Heart right ventricle (tissue), 16 donors: ENCODE measurements at regions not wholly inside any gene's neighbourhood (a gene's known extent, or its start where the extent isn't known, plus 50 kb on each side); places are given as distances from the start of the nearest gene placed in this dataset.
"Not testable (repeated sequence)": the region's sequence is repeated elsewhere in the genome, so short reads cannot be mapped to it uniquely, and the experiment has no call there.

Experiments used
- ATAC-seq, 8 donors: fragments of 200-7000 bp; cut with Tn5 transposase; one replicate each; pipeline ENCODE4 v1.9.1; 2020; ENCODE audit warnings: mild to moderate bottlenecking in 8 of 8, moderate library complexity in 8 of 8, moderate number of reproducible peaks in 1 of 8
- DNase-seq, 2 donors: peaks; one replicate each; pipeline ENCODE4 v3.0.0-alpha.2; 2020
- H3K27ac ChIP-seq, 10 donors: fragments of 200-600 bp; sonication (generic) in 2 of 10; one replicate each; pipeline versions ENCODE4 v1.5.0 to v1.8.0; 2020 to 2022; ENCODE audit warnings: mild to moderate bottlenecking in 3 of 10
- H3K27me3 ChIP-seq, 7 donors: fragments of 200-600 bp; one replicate each; pipeline ENCODE4 v1.8.0; 2021 to 2022; ENCODE audit warnings: mild to moderate bottlenecking in 2 of 7
- H3K36me3 ChIP-seq, 9 donors: fragments of 200-600 bp; sonication (generic) in 1 of 9; one replicate each; pipeline versions ENCODE4 v1.5.0 to v1.8.0; 2020 to 2022; ENCODE audit warnings: mild to moderate bottlenecking in 2 of 9
- H3K4me1 ChIP-seq, 9 donors: fragments of 200-600 bp; sonication (generic) in 1 of 9; one replicate each; pipeline versions ENCODE4 v1.5.0 to v1.8.0; 2020 to 2022; ENCODE audit warnings: mild to moderate bottlenecking in 4 of 9
- H3K4me3 ChIP-seq, 10 donors: fragments of 200-600 bp; sonication (generic) in 2 of 10; one replicate each; pipeline versions ENCODE4 v1.5.0 to v1.8.0; 2020 to 2022; ENCODE audit warnings: mild to moderate bottlenecking in 7 of 10, moderate library complexity in 2 of 10
- H3K9me3 ChIP-seq, 11 donors: fragments of 200-600 bp in 10 of 11; sonication (generic) in 2 of 11; one replicate each; pipeline versions ENCODE4 v1.5.0 to v1.8.0; 2013 to 2022; ENCODE audit warnings: mild to moderate bottlenecking in 2 of 11, control low read depth in 1 of 11, moderate library complexity in 1 of 11
- CTCF ChIP-seq, 9 donors: fragments of 200-600 bp; sonication (generic) in 2 of 9; IDR thresholded peaks; one replicate each; pipeline versions ENCODE4 v1.5.0 to v1.8.0; 2021 to 2022; ENCODE audit warnings: antibody characterized with exemption in 9 of 9, mild to moderate bottlenecking in 5 of 9, moderate library complexity in 1 of 9
- WGBS, 2 donors: extraction: QIAGEN DNeasy Blood & Tissue Kit; methylation state at CpG; one replicate each; pipeline ENCODE4 v1.1.7; 2013; ENCODE audit warnings: inconsistent platforms in 1 of 2; 5-methylcytosine and 5-hydroxymethylcytosine counted together
- intact Hi-C, 10 donors: fragments of 100-400 bp; cut with DNase I; formaldehyde crosslinking; loops; one replicate each; pipeline versions ENCODE4 v1.11.1 to v1.14.2; 2022
- donor health status: Arrhythmogenic right ventricular cardiomyopathy.
- donor health status: ischemic (EF 13 %, LVEDD 7.1; RV severe dilation, severe dysfunction).
- donor health status: healthy with polysubstance abuse.
- donor health status: DM: no; HTN: yes; CAD: no.
- donor health status: DM: no; HTN: no; CAD: no.
- donor health status: ischemic (EF 25% LVEDD 6.9; RV normal size, moderate dysfunction).
- donor health status: ischemic (EF 25% LVEDD 5.7; RV mildly dilated, moderate dysfunction).
- donor health status: healthy.
- donor health status: DM: yes; HTN: yes; CAD: no.
- donor health status: Ischemic cardiomyopathy.
- donor health status: ischemic (EF 35%, LVEDD 5.7; RV mildly dilated, moderate dysfunction).
- donor health status: nonischemic (EF 11% LVEDD 7.7; RV severe dilation, severe dysfunction).
- donor health status: DM: yes; HTN: yes; CAD: no.
- donor health status: PGD.
- donor health status: ischemic (EF 29% LVEDD 5.4; RV normal size, mild dysfunction).
- donor health status: nonischemic (EF 23%, LVEDD 6.1; RV moderate dilation, normal function).

GRCh38 chr2:5203134-5203755 is 488.9 kb upstream of the SOX11 start:
- Histone ChIP-seq H3K36me3 (no peaks in the 10 kb centered on the region), H3K4me1 (no peaks in the 10 kb centered on the region), H3K9me3 (peaks cover 0 to 6% (median 0%) of the 10 kb centered on the region in 11 donors), H3K27ac (no peak overlapping the region), H3K4me3 (no peak overlapping the region), H3K27me3 (no peaks in the 10 kb centered on the region)
- no peak for DNase-seq
- ATAC-seq = no peak
- WGBS, 2 donors = 62 to 69% methylated on average over 5 of the region's 5 CpGs
- intact Hi-C loops = no loop called here
- TF ChIP-seq CTCF (IDR thresholded peaks at IDR 0.05) = no peak

- DNase-seq, intact Hi-C loops, ATAC-seq, H3K4me1 ChIP-seq, H3K36me3 ChIP-seq, H3K27ac ChIP-seq, H3K4me3 ChIP-seq, H3K27me3 ChIP-seq: not testable (repeated sequence)
- H3K9me3 ChIP-seq = peaks cover 0 to 12% (median 0%) of the 10 kb centered on the region in 11 donors
- WGBS, 2 donors = 88 to 93% methylated on average over 2 of the region's 2 CpGs
These were observed 485.4 kb upstream of the SOX11 start for GRCh38 chr2:5206742-5207141.

DNA sequence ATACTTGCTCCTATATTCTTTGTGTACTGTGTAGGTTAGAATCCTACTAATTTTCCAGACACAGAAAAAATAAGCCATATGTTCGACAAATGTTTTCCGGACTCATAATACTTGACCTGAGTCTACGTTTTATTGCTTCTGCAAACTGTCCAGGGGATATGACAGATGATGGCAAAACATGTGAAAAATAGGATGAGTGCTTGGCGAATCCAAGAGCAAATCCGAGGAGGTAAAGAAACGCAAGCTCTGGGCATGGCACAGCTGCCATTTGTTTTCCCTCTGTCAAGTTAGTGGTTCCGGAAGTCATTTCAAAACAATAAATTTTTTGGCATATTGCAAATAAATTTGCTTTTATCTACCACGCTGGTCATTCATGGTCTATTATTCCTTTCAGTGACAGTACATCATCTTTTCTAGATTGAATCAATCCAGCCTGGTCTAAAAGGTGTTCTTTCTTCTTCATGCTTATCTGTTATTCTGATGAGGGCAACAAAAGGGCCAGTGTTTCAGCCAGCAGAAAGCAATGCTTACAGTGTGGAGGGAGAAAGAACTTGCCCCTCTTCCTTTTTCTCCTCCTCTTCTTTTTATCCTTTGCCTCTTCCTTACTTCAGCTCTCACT is 476.1 kb upstream of the SOX11 start:
- H3K4me1 ChIP-seq = no peaks in the 10 kb centered on the region
- 83 to 90% methylated on average over 8 of the region's 8 CpGs for WGBS, 2 donors
- no peak for DNase-seq
- intact Hi-C loops = no loop called here
- no peaks in the 10 kb centered on the region for H3K9me3 ChIP-seq
- no peaks in the 10 kb centered on the region for H3K27me3 ChIP-seq
- no peaks in the 10 kb centered on the region for H3K36me3 ChIP-seq
- H3K27ac ChIP-seq = no peak overlapping the region
- ATAC-seq = no peak
- no peak for TF ChIP-seq CTCF (IDR thresholded peaks at IDR 0.05)
- H3K4me3 ChIP-seq = no peak overlapping the region

- 83 to 86% methylated on average over 4 of the region's 4 CpGs for WGBS, 2 donors
- H3K4me3 ChIP-seq = no peak overlapping the region
- H3K36me3 ChIP-seq = no peaks in the 10 kb centered on the region
- H3K9me3 ChIP-seq = peaks cover 0 to 3% (median 0%) of the 10 kb centered on the region in 11 donors
- TF ChIP-seq CTCF (IDR thresholded peaks at IDR 0.05) = no peak
- DNase-seq (no peak), ATAC-seq (no peak)
- no peak overlapping the region for H3K27ac ChIP-seq
- peaks cover 0 to 7% (median 0%) of the 10 kb centered on the region in 7 donors for H3K27me3 ChIP-seq
- H3K4me1 ChIP-seq = no peaks in the 10 kb centered on the region
- intact Hi-C loops = no loop called here
These were observed 465.0 kb upstream of the SOX11 start for GRCh38 chr2:5227062-5227699.

- H3K4me1 ChIP-seq = no peaks in the 10 kb centered on the region
- H3K36me3 ChIP-seq = no peaks in the 10 kb centered on the region
- no peak for TF ChIP-seq CTCF (IDR thresholded peaks at IDR 0.05)
- no peak overlapping the region for H3K27ac ChIP-seq
- DNase-seq = no peak
- WGBS, 2 donors = 60 to 70% methylated on average over 2 of the region's 2 CpGs
- H3K9me3 ChIP-seq = peaks cover 0 to 6% (median 0%) of the 10 kb centered on the region in 11 donors
- no peak for ATAC-seq
- H3K27me3 ChIP-seq = peaks cover 0 to 7% (median 0%) of the 10 kb centered on the region in 7 donors
- no peak overlapping the region for H3K4me3 ChIP-seq
- intact Hi-C loops = no loop called here
These were observed 462.6 kb upstream of the SOX11 start for GRCh38 chr2:5229574-5229973.
